ENCODE measurements at regions not wholly inside any gene's neighbourhood (a gene's known extent, or its start where the extent isn't known, plus 50 kb on each side); places are given as distances from the start of the nearest gene placed in this dataset.
"Not testable (repeated sequence)": the region's sequence is repeated elsewhere in the genome, so short reads cannot be mapped to it uniquely, and the experiment has no call there.

GRCh38 chr5:67643536-67643935 is 446.9 kb upstream of the CD180 start:
- DNase-seq (ENCODE audit: low read depth in 2 of 2) = no peak

- DNase-seq (ENCODE audit: low read depth in 2 of 2) = no peak
These were observed 443.4 kb upstream of the CD180 start for GRCh38 chr5:67639976-67640375.

GRCh38 chr5:67639313-67639712 is 442.7 kb upstream of the CD180 start:
- no peak for DNase-seq (ENCODE audit: low read depth in 2 of 2)

- DNase-seq (ENCODE audit: low read depth in 2 of 2) = no peak
These were observed 440.4 kb upstream of the CD180 start for GRCh38 chr5:67636850-67637524.

- DNase-seq (ENCODE audit: low read depth in 2 of 2) = no peak
These were observed 439.5 kb upstream of the CD180 start for GRCh38 chr5:67636091-67636490.

- DNase-seq (ENCODE audit: low read depth in 2 of 2) = not testable (repeated sequence)
These were observed 430.5 kb upstream of the CD180 start for GRCh38 chr5:67627079-67627478.

- DNase-seq (ENCODE audit: low read depth in 2 of 2) = no peak
These were observed 426.5 kb upstream of the CD180 start for GRCh38 chr5:67623078-67623477.

GRCh38 chr5:67620424-67621397 is 424.1 kb upstream of the CD180 start:
- DNase-seq (ENCODE audit: low read depth in 2 of 2) = no peak

GRCh38 chr5:67619636-67620035 is 423.0 kb upstream of the CD180 start:
- DNase-seq (ENCODE audit: low read depth in 2 of 2) = no peak

- no peak for DNase-seq (ENCODE audit: low read depth in 2 of 2)
These were observed 422.6 kb upstream of the CD180 start for GRCh38 chr5:67619235-67619634.

GRCh38 chr5:67617051-67617450 is 420.5 kb upstream of the CD180 start:
- DNase-seq (ENCODE audit: low read depth in 2 of 2) = no peak

GRCh38 chr5:67612961-67613360 is 416.4 kb upstream of the CD180 start:
- no peak for DNase-seq (ENCODE audit: low read depth in 2 of 2)

GRCh38 chr5:67610186-67610912 is 413.8 kb upstream of the CD180 start:
- DNase-seq (ENCODE audit: low read depth in 2 of 2) = no peak

GRCh38 chr5:67607958-67608357 is 411.4 kb upstream of the CD180 start:
- no peak for DNase-seq (ENCODE audit: low read depth in 2 of 2)

- DNase-seq (ENCODE audit: low read depth in 2 of 2) = no peak
These were observed 410.0 kb upstream of the CD180 start for GRCh38 chr5:67606586-67606947.

GRCh38 chr5:67605730-67606585 is 409.4 kb upstream of the CD180 start:
- DNase-seq (ENCODE audit: low read depth in 2 of 2) = no peak

- DNase-seq (ENCODE audit: low read depth in 2 of 2) = no peak
These were observed 394.9 kb upstream of the CD180 start for GRCh38 chr5:67591491-67591890.

GRCh38 chr5:67588389-67588788 is 391.8 kb upstream of the CD180 start:
- DNase-seq (ENCODE audit: low read depth in 2 of 2) = no peak

GRCh38 chr5:67581203-67581602 is 384.6 kb upstream of the CD180 start:
- DNase-seq (ENCODE audit: low read depth in 2 of 2) = no peak

GRCh38 chr5:67578011-67578410 is 381.4 kb upstream of the CD180 start:
- DNase-seq (ENCODE audit: low read depth in 2 of 2) = no peak

- DNase-seq (ENCODE audit: low read depth in 2 of 2) = no peak
These were observed 380.8 kb upstream of the CD180 start for GRCh38 chr5:67577424-67577823.

All from activated CD8-positive, alpha-beta memory T cell treated with anti-CD3 and anti-CD28 coated beads for 4 hours (primary cell).